GM19025 (cell line): ENCODE measurements at regions not wholly inside any gene's neighbourhood (a gene's known extent, or its start where the extent isn't known, plus 50 kb on each side); places are given as distances from the start of the nearest gene placed in this dataset.
A peak's percentile ranks its signal among the peaks of the same experiment; 100 is the strongest.

Experiments
- ATAC-seq: cut with Tn5 transposase; IDR thresholded peaks from one replicate; pipeline ENCODE4 v1.9.1; 2021; ENCODE audit warnings: mild to moderate bottlenecking, low read depth, moderate library complexity; ENCODE audit not compliant: unreplicated experiment

- no peak for ATAC-seq
Observed at GRCh38 chr6:126526996-126527606, 187.2 kb downstream of the CENPW start.

DNA sequence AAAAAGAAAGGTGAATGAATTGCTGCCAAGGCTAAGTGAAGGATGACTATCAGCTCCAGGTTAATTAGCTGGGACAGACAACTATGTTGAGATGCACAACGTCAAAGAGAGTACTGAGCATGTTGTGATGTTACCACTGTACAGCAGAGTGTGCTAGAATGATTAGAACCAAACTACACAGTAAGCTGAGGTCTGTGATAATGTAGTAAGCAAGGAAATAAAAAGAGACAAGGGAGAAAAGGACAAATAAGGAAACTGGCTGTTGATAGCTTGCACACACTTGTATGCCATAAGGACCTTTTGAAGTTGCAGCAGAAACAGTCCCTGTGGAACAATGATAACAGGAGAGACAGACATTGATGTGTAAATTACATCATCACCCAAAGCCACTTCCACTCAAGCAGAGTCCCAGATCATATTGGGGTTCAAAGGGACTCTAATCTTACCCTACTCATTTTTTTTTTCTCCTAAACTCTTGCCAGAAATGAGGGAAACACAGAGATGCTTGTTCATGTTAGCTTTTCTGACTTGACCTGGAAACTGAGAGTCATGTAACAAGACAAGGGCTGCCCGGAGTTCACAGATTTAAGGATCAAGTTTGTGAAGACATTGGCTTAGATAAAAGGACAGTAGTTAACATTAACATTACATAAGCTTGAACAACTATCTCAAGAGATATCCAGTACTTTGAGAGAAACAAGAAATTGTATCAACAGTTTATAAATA lies 189.9 kb downstream of the CENPW start:
- ATAC-seq: no peak

- no peak for ATAC-seq
Observed at GRCh38 chr6:126530775-126531174, 190.9 kb downstream of the CENPW start.

DNA sequence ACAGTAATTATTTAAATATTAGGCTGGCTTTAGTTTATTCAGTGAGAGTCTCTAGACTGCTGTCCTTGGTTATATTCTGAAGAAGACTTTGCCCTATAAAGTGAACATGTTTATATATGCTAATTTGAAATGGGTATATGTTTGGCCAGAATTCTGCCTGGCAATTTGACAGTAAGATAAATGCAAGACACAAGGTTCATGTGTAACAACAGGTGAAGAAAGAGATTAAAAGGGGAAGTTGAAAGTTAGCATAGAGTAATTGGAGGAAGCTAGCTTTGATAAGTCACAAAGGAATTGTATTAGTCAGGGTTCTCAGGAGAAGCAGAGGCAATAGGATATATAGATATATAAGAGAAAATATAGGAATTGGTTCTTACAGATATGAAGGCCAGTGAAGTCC lies 191.4 kb downstream of the CENPW start:
- no peak for ATAC-seq

DNA sequence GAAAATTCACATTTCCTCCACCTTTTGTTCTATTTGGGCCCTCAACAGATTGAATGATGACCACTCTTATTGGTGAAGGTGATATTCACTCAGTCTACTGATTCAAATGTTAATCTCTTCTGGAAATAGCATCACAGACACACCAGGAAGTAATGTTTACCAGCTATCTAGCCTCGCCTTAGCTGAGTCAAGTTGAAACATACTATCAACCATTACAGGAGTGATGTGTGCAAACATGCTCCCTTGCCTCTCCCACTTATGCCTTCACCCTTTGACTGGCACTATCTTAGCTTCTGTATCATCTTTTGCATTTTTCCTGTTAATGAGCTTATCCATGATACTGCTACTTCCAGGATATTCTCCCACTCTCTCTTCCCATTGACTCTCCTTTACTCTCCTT lies 191.9 kb downstream of the CENPW start:
- peak; percentile 49 for ATAC-seq

- ATAC-seq: no peak
Observed at GRCh38 chr6:126534401-126534800, 194.5 kb downstream of the CENPW start.

- ATAC-seq: no peak
Observed at GRCh38 chr6:126535138-126535537, 195.2 kb downstream of the CENPW start.

DNA sequence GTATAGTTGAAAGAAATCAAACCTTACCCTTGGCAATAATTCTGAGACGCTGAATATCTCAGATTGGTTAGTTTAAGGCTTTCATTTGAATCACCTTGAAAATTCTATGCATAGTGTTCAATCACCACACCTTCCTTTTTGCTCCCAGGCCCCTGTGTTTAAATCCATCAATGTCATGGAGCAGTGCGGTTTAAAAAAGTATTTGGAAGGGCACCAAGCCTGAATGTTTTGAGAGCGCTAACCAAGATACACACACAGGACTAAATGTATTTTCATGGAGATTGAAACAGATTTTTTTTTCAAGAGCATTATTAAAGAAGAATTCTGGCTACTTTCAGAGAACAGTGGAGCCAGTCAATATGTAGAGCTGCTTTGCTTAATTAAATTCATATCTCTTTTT lies 195.7 kb downstream of the CENPW start:
- ATAC-seq: no peak

GRCh38 chr6:126537061-126537816 lies 197.3 kb downstream of the CENPW start:
- no peak for ATAC-seq

GRCh38 chr6:126539022-126539421 lies 199.1 kb downstream of the CENPW start:
- no peak for ATAC-seq

- ATAC-seq: no peak
Observed at GRCh38 chr6:126540161-126540560, 200.2 kb downstream of the CENPW start.

- no peak for ATAC-seq
Observed at GRCh38 chr6:126541806-126542491, 202.0 kb downstream of the CENPW start.

GRCh38 chr6:126546541-126547120 lies 206.7 kb downstream of the CENPW start:
- ATAC-seq: no peak

DNA sequence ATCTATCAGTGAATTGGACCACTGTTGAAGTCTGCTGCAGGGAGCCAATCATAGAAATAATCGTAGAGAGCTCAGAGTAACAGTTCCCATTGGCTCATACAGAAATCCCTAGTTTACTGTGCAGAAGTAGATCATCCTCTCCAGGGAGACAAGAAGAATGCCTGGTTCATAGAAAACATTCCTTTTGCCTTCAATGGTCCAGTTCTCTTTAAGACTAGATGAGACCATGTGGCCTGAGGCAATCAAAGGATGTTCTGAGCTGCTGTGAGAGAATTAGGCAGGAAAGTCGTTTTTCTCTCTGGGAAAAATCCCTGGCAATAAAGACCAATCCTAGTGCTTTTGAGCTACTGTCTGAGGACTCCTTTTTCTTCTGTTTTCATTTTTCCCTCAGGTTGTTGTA lies 208.4 kb downstream of the CENPW start:
- no peak for ATAC-seq

- no peak for ATAC-seq
Observed at GRCh38 chr6:126550323-126550722, 210.4 kb downstream of the CENPW start.

GRCh38 chr6:126551832-126552231 lies 211.9 kb downstream of the CENPW start:
- no peak for ATAC-seq

- no peak for ATAC-seq
Observed at GRCh38 chr6:126553854-126554253, 213.9 kb downstream of the CENPW start.

- ATAC-seq: no peak
Observed at GRCh38 chr6:126570507-126570906, 230.6 kb downstream of the CENPW start.

DNA sequence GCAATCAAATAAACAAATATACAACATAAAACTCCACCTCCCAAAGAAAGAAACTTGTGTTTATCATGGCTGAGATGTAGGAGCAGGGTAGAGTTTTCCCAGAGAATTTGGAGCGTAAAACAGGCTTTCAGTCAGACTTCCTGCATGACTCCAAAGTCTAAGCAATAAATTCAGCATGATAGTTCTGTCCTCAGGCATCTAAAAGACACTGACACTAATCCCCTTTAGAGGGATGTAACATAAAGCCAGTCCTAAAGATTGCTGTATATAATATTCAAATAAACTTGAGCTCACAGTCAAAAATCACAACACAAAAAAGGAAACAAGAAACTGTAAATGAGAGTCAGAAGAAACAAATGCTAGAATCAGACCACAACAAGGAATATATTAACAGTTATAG lies 234.4 kb downstream of the CENPW start:
- no peak for ATAC-seq

- no peak for ATAC-seq
Observed at GRCh38 chr6:126581316-126581715, 241.4 kb downstream of the CENPW start.
